Transverse colon (tissue), 4 donors: ENCODE measurements at regions not wholly inside any gene's neighbourhood (a gene's known extent, or its start where the extent isn't known, plus 50 kb on each side); places are given as distances from the start of the nearest gene placed in this dataset.

Source experiments
- DNase-seq: peaks from one replicate; pipeline ENCODE4 v3.0.0-alpha.2; 2019
- H3K27ac ChIP-seq, 4 donors: fragments of 200-600 bp; sonication (generic); 2 replicates each; pipeline ENCODE4 v1.5.1; 2016 to 2018; ENCODE audit warnings: inconsistent platforms in 4 of 4
- H3K27me3 ChIP-seq: fragments of 200-600 bp; sonication (generic); 2 replicates; pipeline ENCODE4 v1.5.1; 2017; ENCODE audit warnings: inconsistent platforms
- H3K36me3 ChIP-seq, 4 donors: fragments of 200-600 bp; sonication (generic); 2 replicates each; pipeline ENCODE4 v1.5.1; 2017 to 2019; ENCODE audit warnings: inconsistent platforms in 4 of 4
- H3K4me1 ChIP-seq, 4 donors: fragments of 200-600 bp; sonication (generic); 2 replicates each; pipeline ENCODE4 v1.5.1; 2017 to 2020; ENCODE audit warnings: inconsistent platforms in 4 of 4
- H3K4me3 ChIP-seq, 4 donors: fragments of 200-600 bp; sonication (generic); 1 replicate in 1 of 4; 2 replicates in 3 of 4; pipeline versions ENCODE4 v1.5.1 to v1.6.1; 2017 to 2019; ENCODE audit warnings: inconsistent platforms in 4 of 4
- H3K9me3 ChIP-seq, 2 donors: fragments of 200-600 bp; sonication (generic); 2 replicates each; pipeline ENCODE4 v1.5.1; 2017 to 2019; ENCODE audit warnings: inconsistent platforms in 2 of 2
- EP300 ChIP-seq: sonication (generic); formaldehyde crosslinking; IDR thresholded peaks from one replicate; pipeline ENCODE4 v1.6.1; 2017; ENCODE audit warnings: antibody characterized with exemption, low read depth
- POLR2A ChIP-seq: fragments of 450-650 bp; IDR thresholded peaks from one replicate; pipeline ENCODE4 v1.6.1; 2016; ENCODE audit warnings: antibody characterized with exemption, mild to moderate bottlenecking, moderate library complexity
- POLR2AphosphoS5 ChIP-seq, 3 donors: sonication (generic); formaldehyde crosslinking; IDR thresholded peaks; one replicate each; pipeline ENCODE4 v1.6.1; 2016; ENCODE audit warnings: antibody characterized with exemption in 3 of 3
- WGBS, 2 donors: methylation state at CpG; one replicate each; pipeline ENCODE4 v1.1.5; 2018; ENCODE audit warnings: low coverage in 1 of 2; 5-methylcytosine and 5-hydroxymethylcytosine counted together
- in situ Hi-C, 4 donors: fragments of 200-750 bp; cut with MboI; loops; one replicate each; pipeline versions ENCODE4 v1.15.0 to v1.15.1; 2017; ENCODE audit warnings: low sequenced_read_pairs in 3 of 4, low pct_ligation_motif_present in 1 of 4, low pct_unique_long_range_greater_than_20kb in 1 of 4
- intact Hi-C: fragments of 100-400 bp; cut with DNase I; formaldehyde crosslinking; loops from one replicate; pipeline ENCODE4 v1.15.1; 2023; ENCODE audit warnings: low total_unique reads
- TF ChIP-seq, protein P1 (sequence below), 5 experiments: fragments of 200-600 bp in 3 of 5; fragments of 450-650 bp in 2 of 5; sonication (generic) in 3 of 5; IDR thresholded peaks; 1 replicate in 2 of 5; 2 replicates in 3 of 5; pipeline ENCODE4 v1.5.1; 2016 to 2017; ENCODE audit warnings: antibody characterized with exemption in 5 of 5, inconsistent platforms in 3 of 5, mild to moderate bottlenecking in 2 of 5, moderate library complexity in 1 of 5

DNA sequence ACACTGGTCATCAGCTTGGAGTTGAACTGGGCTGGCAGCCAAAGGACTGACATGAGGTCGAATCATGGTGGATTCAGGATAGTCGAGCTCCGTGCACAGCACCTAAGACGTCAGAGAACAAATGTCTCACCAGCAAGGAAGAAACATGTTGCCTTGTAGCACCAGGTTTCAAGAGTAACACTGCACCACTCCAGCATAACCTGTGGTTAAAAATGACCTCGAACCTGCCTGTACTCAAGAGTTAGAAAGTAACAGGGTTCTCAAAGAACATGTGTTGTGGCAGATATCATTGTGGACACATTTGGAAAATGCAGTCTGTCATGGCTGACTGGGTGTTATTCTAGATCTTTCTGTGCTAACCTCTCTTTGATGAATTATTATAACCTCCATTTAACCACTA is 511.6 kb downstream of the CDH26 start:
- in situ Hi-C loops (no loop called here), intact Hi-C loops (no loop called here)
- H3K36me3 ChIP-seq: no peaks in the 10 kb centered on the region
- no peaks in the 10 kb centered on the region for H3K9me3 ChIP-seq
- H3K27me3 ChIP-seq: no peaks in the 10 kb centered on the region
- H3K4me3 ChIP-seq: no peak overlapping the region
- TF ChIP-seq POLR2AphosphoS5 (IDR thresholded peaks at IDR 0.05): no peak
- TF ChIP-seq EP300: no peak
- TF ChIP-seq, protein P1, sequence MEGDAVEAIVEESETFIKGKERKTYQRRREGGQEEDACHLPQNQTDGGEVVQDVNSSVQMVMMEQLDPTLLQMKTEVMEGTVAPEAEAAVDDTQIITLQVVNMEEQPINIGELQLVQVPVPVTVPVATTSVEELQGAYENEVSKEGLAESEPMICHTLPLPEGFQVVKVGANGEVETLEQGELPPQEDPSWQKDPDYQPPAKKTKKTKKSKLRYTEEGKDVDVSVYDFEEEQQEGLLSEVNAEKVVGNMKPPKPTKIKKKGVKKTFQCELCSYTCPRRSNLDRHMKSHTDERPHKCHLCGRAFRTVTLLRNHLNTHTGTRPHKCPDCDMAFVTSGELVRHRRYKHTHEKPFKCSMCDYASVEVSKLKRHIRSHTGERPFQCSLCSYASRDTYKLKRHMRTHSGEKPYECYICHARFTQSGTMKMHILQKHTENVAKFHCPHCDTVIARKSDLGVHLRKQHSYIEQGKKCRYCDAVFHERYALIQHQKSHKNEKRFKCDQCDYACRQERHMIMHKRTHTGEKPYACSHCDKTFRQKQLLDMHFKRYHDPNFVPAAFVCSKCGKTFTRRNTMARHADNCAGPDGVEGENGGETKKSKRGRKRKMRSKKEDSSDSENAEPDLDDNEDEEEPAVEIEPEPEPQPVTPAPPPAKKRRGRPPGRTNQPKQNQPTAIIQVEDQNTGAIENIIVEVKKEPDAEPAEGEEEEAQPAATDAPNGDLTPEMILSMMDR (IDR thresholded peaks at IDR 0.05): no peak
- TF ChIP-seq POLR2A: no peak
- H3K4me1 ChIP-seq: no peaks in the 10 kb centered on the region
- no peak overlapping the region for H3K27ac ChIP-seq
- WGBS, 2 donors: 80% methylated on average over 5 of the region's 5 CpGs; no CpG with 5 or more reads in 1 of the 2 donors
- no peak for DNase-seq

DNA sequence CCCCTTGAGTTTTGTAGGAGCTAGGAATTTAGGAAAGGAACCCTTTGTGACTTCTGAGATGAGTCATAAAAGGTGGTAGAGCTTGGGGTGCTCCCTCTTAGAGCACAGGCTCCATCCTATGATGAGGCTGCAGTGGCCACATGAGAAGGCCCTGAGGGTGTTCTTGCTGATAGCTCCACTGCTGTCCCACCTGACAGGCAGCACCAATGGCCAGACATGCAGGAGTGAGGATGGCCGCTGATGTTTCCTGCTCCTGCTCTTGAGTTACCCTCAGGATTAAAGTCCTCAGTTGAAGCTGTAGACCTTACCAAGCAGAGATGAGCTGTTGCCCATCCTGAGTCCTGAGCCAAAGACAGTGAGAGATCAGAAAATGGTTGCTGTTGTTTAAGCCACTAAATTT is 512.1 kb downstream of the CDH26 start:
- Histone ChIP-seq H3K36me3 (no peaks in the 10 kb centered on the region), H3K27ac (no peak overlapping the region), H3K27me3 (no peaks in the 10 kb centered on the region), H3K4me3 (no peak overlapping the region), H3K9me3 (no peaks in the 10 kb centered on the region), H3K4me1 (no peaks in the 10 kb centered on the region)
- DNase-seq: no peak
- no peak for TF ChIP-seq POLR2A
- no peak for TF ChIP-seq EP300
- no peak for TF ChIP-seq POLR2AphosphoS5 (IDR thresholded peaks at IDR 0.05)
- TF ChIP-seq, protein P1 (IDR thresholded peaks at IDR 0.05): no peak
- WGBS, 2 donors: 89% methylated on average over 1 of the region's 1 CpG; no CpG with 5 or more reads in 1 of the 2 donors
- intact Hi-C loops: no loop called here
- in situ Hi-C loops: no loop called here

DNA sequence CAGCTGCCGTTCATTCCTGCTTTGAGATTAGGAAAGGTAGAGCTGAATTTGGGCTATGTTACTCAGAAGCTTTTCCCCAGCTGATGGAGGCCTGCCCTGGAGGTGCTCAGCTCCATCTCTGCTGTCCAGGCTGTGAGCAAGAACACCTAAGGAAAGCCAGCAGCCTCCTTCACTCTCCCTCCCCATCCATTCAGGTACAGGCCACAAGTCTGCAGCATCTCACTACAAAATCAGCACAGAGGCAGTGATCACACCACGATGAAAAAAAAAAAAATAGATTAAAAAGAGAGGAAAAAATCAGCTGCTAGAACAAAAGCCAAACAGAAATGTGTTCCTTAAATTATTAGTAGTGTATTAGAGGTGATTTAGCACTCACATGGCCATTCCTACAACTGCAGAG is 515.0 kb downstream of the CDH26 start:
- H3K36me3 ChIP-seq: no peaks in the 10 kb centered on the region
- no peaks in the 10 kb centered on the region for H3K27me3 ChIP-seq
- DNase-seq: no peak
- 25 to 64% methylated on average over 1 to 2 of the region's 2 CpGs for WGBS, 2 donors
- TF ChIP-seq, protein P1 (IDR thresholded peaks at IDR 0.05): no peak
- no peak for TF ChIP-seq EP300
- TF ChIP-seq POLR2A: no peak
- no peak for TF ChIP-seq POLR2AphosphoS5 (IDR thresholded peaks at IDR 0.05)
- no peak overlapping the region for H3K4me3 ChIP-seq
- no peak overlapping the region for H3K27ac ChIP-seq
- no peaks in the 10 kb centered on the region for H3K9me3 ChIP-seq
- in situ Hi-C loops (no loop called here), intact Hi-C loops (no loop called here)
- H3K4me1 ChIP-seq: no peaks in the 10 kb centered on the region

DNA sequence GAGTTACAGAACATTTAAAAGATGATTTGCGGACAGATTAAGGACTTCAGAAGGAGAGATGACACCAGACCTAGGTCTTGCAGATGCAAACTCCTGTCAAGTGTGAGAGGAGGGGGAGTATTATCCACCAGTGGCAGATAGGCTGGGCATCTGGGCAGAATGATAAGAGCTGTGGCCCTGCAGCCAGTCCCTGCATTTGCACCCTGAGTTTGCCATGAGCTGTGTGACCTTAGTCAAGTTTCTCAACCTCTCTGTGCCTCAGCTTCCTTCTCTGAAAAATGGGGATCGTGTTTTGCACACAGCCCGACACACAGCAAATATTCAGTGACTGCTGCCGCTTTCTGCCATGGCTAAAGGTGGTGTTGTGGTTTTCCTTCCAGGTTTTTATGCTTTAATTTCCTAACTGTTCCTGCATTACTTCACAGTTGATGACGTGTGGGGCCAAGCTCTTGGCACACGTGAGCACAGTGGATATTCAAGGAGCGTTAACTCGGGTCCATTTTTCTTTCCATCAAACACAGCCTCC is 516.2 kb downstream of the CDH26 start:
- H3K4me1 ChIP-seq: no peaks in the 10 kb centered on the region
- in situ Hi-C loops: no loop called here
- no peak for TF ChIP-seq POLR2AphosphoS5 (IDR thresholded peaks at IDR 0.05)
- no peak for TF ChIP-seq EP300
- no peak for TF ChIP-seq POLR2A
- TF ChIP-seq, protein P1 (IDR thresholded peaks at IDR 0.05): no peak
- H3K36me3 ChIP-seq: no peaks in the 10 kb centered on the region
- DNase-seq: no peak
- H3K27ac ChIP-seq: no peak overlapping the region
- no peaks in the 10 kb centered on the region for H3K27me3 ChIP-seq
- intact Hi-C loops: no loop called here
- no peaks in the 10 kb centered on the region for H3K9me3 ChIP-seq
- H3K4me3 ChIP-seq: no peak overlapping the region
- 77 to 95% methylated on average over 3 to 8 of the region's 8 CpGs for WGBS, 2 donors
